HG02870 (cell line): ENCODE measurements at regions not wholly inside any gene's neighbourhood (a gene's known extent, or its start where the extent isn't known, plus 50 kb on each side); places are given as distances from the start of the nearest gene placed in this dataset.
"Not testable (repeated sequence)": the region's sequence is repeated elsewhere in the genome, so short reads cannot be mapped to it uniquely, and the experiment has no call there.

Experiments used
- ATAC-seq: cut with Tn5 transposase; IDR thresholded peaks from one replicate; pipeline ENCODE4 v1.9.1; 2021; ENCODE audit warnings: mild to moderate bottlenecking, moderate library complexity; ENCODE audit not compliant: unreplicated experiment

GRCh38 chr1:60916906-60917305 lies 165.5 kb upstream of the NFIA start:
- ATAC-seq, result no peak

- ATAC-seq, result no peak
Measured at GRCh38 chr1:60916199-60916598, 166.2 kb upstream of the NFIA start.

- ATAC-seq, result no peak
Measured at GRCh38 chr1:60915441-60915840, 166.9 kb upstream of the NFIA start.

- ATAC-seq, result no peak
Measured at GRCh38 chr1:60914982-60915381, 167.4 kb upstream of the NFIA start.

GRCh38 chr1:60913708-60914107 lies 168.7 kb upstream of the NFIA start:
- not testable (repeated sequence) for ATAC-seq

GRCh38 chr1:60913039-60913438 lies 169.3 kb upstream of the NFIA start:
- ATAC-seq, result no peak

- no peak for ATAC-seq
Measured at GRCh38 chr1:60911966-60912697, 170.2 kb upstream of the NFIA start.

- ATAC-seq, result no peak
Measured at GRCh38 chr1:60908159-60908558, 174.2 kb upstream of the NFIA start.

GRCh38 chr1:60906526-60906925 lies 175.8 kb upstream of the NFIA start:
- no peak for ATAC-seq

GRCh38 chr1:60906039-60906438 lies 176.3 kb upstream of the NFIA start:
- ATAC-seq, result no peak

- ATAC-seq, result no peak
Measured at GRCh38 chr1:60904099-60904851, 178.1 kb upstream of the NFIA start.

- ATAC-seq, result no peak
Measured at GRCh38 chr1:60903591-60903990, 178.8 kb upstream of the NFIA start.

GRCh38 chr1:60899464-60899863 lies 182.9 kb upstream of the NFIA start:
- no peak for ATAC-seq

- peak; percentile 96 for ATAC-seq
Measured at GRCh38 chr1:60898987-60899386, 183.4 kb upstream of the NFIA start.

GRCh38 chr1:60898413-60898812 lies 183.9 kb upstream of the NFIA start:
- no peak for ATAC-seq

- ATAC-seq, result no peak
Measured at GRCh38 chr1:60896701-60897363, 185.5 kb upstream of the NFIA start.

GRCh38 chr1:60895701-60896100 lies 186.7 kb upstream of the NFIA start:
- ATAC-seq, result no peak

GRCh38 chr1:60895252-60895651 lies 187.1 kb upstream of the NFIA start:
- ATAC-seq, result no peak

- ATAC-seq, result no peak
Measured at GRCh38 chr1:60894741-60895140, 187.6 kb upstream of the NFIA start.

GRCh38 chr1:60894130-60894529 lies 188.2 kb upstream of the NFIA start:
- ATAC-seq, result no peak

- no peak for ATAC-seq
Measured at GRCh38 chr1:60893136-60893930, 189.0 kb upstream of the NFIA start.
